HCT116 (cell line): ENCODE measurements at regions not wholly inside any gene's neighbourhood (a gene's known extent, or its start where the extent isn't known, plus 50 kb on each side); places are given as distances from the start of the nearest gene placed in this dataset.

Source experiments
- CTCF ChIP-seq, 3 experiments: fragments of 200-600 bp in 1 of 3; sonication (generic) in 1 of 3; IDR thresholded peaks in 2 of 3; conservative IDR thresholded peaks in 1 of 3; 2 replicates each; pipeline ENCODE4 v1.5.1; 2012 to 2017; ENCODE audit warnings: low read depth in 2 of 3, low read length in 2 of 3, antibody characterized with exemption in 1 of 3, borderline replicate concordance in 1 of 3, control low read depth in 1 of 3, mild to moderate bottlenecking in 1 of 3, mixed read lengths in 1 of 3, mixed run types in 1 of 3, moderate library complexity in 1 of 3; ENCODE audit not compliant: insufficient read depth in 1 of 3
- EZH2 ChIP-seq: fragments of 200-600 bp; sonication (generic); IDR thresholded peaks from 2 replicates; pipeline ENCODE4 v1.6.1; 2017; ENCODE audit warnings: antibody characterized with exemption, mixed run types
- POLR2A ChIP-seq: IDR thresholded peaks from 2 replicates; pipeline ENCODE4 v1.7.0; 2011; ENCODE audit warnings: borderline replicate concordance; ENCODE audit not compliant: insufficient read depth, insufficient read length; ENCODE audit errors: extremely low read depth
- ZBTB33 ChIP-seq: IDR thresholded peaks from 2 replicates; pipeline ENCODE4 v1.6.1; 2011; ENCODE audit warnings: mild to moderate bottlenecking, low read length, moderate library complexity; ENCODE audit not compliant: insufficient replicate concordance; ENCODE audit errors: extremely low read depth

- TF ChIP-seq POLR2A (no peak), EZH2 (no peak), CTCF (IDR thresholded peaks at IDR 0.05 in 2 of 3, conservative IDR thresholded peaks at IDR 0.05 in 1 of 3; ENCODE audit: borderline replicate concordance in 1 of 3, insufficient read depth in 1 of 3, low read depth in 2 of 3, low read length in 2 of 3) (no peak), ZBTB33 (no peak)
Observed at GRCh38 chr4:138943893-138944292, 71.7 kb upstream of the NOCT start.
